CD4-positive, alpha-beta T cell treated with Interleukin-1 beta for 1 hour (primary cell): ENCODE measurements at regions not wholly inside any gene's neighbourhood (a gene's known extent, or its start where the extent isn't known, plus 50 kb on each side); places are given as distances from the start of the nearest gene placed in this dataset.
"Not testable (repeated sequence)": the region's sequence is repeated elsewhere in the genome, so short reads cannot be mapped to it uniquely, and the experiment has no call there.

Experiments used
- DNase-seq, 2 donors: peaks; one replicate each; pipeline ENCODE4 v3.0.0-alpha.2; 2020 to 2022

DNA sequence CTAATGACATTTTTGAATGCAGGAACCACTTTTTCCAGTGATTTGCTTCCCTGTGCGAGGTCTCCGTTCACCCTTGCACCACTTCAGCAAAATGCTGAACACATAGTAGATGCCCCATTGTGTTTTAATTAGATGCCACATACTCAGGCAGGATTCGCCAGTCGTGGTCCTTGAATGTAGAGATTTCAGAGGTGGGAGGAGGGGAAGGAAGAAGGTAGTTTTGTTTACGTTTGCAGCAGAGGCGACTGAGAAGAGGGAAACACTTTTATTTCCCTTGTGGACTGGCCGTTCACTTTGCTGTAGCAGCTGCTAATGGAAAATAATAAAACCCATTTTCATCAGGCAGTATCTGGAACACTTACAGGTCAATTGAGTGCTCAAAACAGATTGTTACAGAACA lies 262.8 kb upstream of the TBL1XR1 start:
- no peak for DNase-seq

DNA sequence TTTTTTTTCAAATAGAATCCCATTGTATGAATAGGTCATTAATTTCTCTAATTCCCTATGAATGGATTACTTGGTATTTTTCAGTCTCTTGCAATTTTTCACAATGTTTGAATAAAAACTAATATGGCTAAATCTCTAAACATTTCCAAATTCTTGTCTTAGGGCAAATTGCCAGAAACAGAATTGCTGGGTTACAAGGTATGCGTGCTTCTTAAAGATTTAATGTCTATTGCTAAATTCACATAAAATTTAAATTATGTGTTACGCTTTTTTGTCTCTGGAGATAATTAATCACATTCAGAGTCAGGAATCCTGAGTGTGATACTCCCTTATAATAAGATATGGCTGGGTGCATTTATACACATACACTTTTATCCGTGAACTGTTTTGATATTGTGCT lies 264.5 kb upstream of the TBL1XR1 start:
- no peak for DNase-seq

DNA sequence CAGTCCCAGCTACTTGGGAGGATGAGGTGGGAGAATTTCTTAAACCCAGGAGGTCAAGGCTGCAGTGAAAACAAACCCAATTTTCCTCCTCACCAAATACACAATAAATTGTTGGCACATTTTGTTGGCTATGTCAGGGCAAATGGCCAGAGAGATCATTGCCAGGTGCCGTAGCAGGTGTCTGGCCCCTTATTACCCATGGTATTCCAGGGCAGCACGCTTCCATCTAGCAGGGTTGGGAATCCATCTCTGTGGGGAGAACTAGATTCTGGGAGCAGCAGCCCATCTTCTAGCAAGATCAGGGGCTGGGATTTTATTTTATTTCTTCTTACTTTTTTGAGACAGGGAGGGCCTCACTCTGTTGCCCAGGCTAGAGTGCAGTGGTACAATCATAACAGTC lies 266.1 kb upstream of the TBL1XR1 start:
- DNase-seq = not testable (repeated sequence)

DNA sequence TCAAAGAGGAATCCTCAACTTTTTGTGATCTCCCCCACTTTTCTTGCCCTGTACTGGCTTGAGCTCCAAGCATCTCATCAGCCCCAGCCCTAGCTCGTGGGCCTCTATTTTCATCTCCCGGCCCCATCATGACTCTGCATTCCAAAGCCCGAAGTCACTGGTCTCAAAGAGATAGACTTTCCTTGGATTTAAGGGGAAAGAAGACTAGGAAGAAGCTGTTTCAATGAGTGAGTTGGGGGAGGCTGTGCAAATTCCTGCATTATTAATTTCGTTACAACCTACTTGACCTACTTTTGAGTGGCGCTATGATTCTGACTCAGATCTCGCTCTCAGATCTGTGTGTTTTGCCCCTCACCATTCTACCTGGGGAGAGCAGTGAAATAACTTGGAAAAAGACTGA lies 266.6 kb upstream of the TBL1XR1 start:
- no peak for DNase-seq

DNA sequence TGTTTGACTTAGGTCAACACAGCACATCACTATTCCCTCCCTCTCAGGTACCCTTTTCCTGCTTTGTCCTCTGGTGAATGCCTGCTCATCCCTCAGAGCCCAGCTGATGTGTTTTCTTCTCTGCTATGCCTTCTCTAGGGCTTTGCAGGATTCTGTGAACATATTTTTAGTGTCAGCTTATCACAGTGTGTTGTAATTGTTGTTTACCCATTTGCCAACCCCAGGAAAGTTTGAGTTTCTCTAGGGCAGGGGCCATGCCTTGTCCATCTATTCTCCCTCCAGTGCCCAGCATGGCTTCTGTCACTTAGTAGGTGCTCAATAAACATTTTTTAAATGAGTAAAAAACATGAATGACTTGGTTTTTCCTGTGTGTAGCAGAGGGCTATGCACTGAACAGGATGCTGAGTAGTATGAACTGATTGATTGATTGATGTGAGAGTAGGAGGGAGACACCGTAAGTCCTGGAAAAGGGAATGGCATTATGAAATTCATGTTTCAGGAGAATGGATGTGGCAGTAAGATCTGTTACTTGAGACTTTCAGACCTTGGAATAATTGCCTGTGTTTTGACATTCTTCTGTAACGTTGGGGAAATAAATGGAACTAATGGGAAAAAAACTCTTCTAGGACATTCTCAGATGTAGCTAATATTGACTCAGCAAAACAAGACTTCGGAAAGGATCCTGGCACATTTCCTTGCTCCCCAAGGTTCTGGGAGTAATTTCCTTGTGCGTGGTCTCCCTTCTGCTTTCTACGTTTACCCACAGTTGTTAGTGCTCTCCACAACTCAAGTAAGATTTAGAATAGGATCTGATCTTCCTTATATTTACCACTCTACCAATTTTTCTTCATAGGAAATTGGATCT lies 267.3 kb upstream of the TBL1XR1 start:
- no peak for DNase-seq

DNA sequence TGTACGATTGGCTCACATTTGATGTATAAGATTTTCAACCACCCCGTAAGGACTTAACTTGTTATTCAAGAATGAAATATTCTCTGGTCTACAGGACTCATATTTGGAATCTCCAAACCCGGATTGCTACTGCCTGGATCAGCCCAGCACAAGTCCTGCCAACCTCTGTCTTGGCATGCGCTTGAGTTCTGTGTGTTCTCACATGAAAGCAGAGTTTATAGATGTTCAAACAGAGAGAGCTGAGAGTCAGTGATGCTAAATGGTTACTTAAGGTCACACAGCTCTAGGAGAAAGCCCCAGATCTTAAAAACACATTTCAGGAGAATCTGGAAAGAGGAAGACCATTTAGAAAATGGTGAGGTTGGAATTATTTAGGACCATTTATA lies 268.0 kb upstream of the TBL1XR1 start:
- DNase-seq = no peak

DNA sequence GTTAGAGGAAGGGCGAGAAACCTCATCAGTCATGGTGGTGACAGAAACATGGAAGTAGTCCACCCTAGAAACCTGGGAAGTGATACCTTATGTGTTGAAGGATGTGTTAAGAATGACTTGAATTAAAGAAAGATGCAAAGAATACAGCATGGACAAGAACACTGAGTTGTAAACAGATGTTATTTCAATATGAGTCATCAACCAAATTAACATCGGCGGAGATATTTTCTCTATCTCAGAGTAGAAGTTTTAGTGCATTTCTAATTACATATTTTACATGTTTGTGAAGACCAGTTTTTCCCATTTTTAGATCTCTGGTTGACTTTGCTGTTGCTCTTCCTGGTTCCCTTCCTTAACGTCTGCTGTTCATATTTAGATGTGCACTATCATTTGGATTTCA lies 268.8 kb upstream of the TBL1XR1 start:
- DNase-seq = no peak

DNA sequence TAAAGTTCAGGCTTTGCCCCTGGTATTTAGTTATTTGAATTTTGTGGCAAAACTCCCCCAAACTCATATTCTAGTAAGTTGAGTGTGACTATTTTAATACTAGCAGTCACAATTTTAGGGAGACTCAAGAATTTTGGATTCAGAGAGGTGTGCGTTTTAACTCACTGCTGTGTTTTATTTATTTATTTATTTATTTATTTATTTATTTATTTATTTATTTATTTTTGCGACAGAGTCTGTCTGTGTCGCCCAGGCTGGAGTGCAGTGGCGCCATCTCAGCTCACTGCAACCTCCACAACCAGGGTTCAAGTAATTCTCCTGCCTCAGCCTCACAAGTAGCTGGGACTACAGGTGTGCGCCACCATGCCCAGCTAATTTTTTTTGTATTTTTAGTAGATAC lies 269.3 kb upstream of the TBL1XR1 start:
- DNase-seq = not testable (repeated sequence)

DNA sequence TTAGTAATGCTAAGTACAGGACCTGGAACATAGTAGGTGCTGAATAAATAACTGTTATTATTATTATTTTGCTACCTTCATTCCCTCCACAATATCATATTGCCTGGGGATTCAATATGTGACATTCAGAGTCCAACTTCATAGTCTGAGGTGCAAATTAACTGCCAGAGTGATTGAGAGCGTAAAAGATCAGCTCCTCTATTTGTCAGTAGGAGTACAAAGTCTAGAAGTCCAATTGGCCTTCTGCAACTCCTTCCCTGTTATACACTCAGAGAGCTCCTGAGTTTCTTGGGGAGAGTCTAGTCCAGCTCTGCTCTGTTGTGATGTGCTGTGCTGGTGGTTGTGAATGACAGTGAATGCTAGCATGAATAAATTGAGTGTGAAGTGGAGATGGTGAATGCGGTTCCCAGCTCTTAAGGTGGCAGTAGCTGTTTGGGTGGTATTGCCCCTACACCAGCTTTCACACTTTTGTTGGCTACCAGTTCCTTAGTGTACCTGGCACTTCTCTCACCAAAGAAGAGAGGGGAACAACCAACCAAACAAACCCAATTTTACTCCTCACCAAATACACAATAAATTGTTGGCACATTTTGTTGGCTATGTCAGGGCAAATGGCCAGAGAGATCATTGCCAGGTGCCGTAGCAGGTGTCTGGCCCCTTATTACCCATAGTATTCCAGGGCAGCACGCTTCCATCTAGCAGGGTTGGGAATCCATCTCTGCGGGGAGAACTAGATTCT lies 270.1 kb upstream of the TBL1XR1 start:
- DNase-seq = no peak

DNA sequence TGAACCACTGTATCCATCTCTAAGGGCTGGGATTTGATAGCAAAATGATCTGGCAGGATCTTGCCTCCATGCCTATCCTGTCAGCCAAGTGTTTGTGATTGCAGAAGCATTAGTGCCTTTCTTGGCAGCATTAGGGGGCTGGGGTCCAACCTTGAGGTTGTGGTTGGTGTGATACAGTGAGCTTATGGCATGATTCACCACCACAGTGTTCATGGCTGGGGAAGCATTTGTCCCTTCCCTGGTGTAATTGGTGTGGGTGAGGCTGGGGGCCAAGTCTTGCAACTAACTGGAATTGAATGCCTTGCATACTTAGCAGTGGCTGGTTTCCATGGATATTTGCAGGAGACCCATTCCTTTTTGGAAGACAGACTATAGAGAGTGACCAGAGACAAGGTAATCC lies 271.0 kb upstream of the TBL1XR1 start:
- no peak for DNase-seq

DNA sequence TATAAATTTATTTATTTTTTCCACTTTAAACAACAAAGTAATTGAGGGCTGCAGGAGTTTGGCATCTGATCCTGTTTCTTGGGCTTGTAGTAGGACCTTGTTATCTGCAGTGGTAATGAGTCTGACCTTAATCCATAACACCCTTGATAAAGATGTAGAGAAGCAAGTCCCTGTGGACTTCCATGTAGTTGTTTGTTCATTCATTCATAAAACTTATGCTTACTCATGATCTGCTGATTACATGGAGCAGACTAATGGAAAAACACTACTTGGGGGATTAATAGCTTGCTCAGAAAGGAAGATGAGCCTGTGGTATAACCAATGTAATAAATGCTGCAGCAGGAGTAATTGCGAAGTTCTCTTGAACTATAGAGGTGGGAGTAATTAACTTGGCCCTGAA lies 271.5 kb upstream of the TBL1XR1 start:
- DNase-seq = no peak

DNA sequence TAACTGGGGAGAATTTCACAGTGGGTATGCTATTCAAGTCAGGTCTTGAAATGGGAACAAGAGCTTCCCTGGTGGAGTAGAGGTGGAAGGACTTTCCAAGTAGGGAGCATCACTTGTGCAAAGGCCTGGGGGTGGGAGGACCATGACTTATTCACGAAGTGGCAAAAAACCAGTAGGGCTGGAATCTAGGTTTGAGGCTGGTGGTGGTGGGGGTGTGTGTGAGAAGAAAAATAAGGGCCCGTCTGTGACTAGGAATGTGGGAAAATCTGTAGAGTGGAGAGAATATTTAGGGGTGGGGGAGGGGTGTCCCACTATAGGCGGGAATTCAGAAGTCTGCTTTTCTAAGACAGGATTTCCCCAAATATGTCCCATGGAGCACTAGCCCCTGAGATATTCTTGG lies 271.9 kb upstream of the TBL1XR1 start:
- DNase-seq = no peak

DNA sequence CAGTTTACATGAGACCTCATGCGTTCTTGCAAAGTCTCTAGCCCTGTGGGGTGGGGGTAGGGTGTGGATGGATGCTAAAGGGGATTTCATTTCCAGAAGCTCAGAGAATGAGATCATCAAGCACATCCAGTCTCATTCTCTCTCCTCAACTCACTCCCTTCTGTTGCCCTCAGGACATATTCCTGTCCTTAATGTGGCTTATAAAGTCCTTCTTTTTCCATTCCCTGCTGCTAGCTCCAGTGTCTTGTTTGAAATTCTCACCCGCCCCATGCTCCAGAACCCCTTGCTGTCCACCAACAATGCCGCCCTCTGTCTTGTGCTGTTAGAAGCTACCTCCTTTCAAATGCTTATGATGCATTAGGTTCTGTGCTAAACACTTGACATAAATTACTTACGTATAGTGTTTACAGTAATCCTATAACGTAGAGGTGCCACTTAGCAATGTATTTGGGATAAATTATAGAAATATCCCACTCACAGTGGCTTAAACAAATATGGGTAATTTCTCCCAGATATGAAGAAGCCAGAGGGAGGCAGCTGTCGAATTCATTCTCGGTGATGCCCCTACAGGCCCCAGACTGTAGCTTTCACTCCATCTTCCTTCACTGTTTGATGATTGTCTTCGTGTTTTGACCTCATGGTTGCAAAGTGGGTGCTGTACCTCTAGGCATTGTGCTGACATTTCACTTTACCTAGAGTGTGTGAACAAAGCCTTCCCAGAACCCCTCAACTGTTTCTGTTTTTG lies 273.1 kb upstream of the TBL1XR1 start:
- DNase-seq = no peak

DNA sequence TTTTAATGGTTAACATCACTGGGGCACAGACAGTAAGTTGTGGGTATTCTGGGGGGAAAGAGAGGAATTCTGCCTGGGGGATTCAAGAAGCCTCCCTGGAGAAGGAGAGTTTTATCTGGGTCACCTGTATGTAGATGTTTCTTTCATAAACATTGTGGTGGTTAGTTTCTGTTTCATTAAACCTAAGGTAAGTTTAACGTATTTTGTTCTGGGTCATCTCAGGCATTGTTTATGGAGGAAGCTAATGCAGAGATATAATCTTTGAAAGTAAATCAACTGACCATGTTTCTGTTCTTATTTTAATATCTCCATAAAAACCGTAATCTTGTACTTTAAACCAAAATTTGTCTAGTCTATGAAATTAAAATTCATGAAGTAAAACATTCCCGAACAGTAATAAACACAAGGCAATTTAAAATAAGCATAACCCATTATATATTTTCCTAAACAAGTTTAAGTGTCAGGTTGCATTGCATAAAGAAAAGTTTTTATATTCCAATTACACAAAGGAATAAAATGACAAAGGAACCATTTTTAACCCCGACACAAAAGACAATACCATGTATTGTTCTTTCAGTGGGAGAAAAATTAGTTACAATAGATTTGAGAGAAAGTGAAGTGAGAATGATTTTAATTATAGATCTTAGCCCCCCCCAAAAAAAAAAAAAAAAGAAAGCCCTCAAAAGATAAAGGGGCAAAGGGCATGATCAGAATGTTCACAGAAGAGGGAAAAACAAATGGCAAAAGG lies 274.6 kb upstream of the TBL1XR1 start:
- no peak for DNase-seq

DNA sequence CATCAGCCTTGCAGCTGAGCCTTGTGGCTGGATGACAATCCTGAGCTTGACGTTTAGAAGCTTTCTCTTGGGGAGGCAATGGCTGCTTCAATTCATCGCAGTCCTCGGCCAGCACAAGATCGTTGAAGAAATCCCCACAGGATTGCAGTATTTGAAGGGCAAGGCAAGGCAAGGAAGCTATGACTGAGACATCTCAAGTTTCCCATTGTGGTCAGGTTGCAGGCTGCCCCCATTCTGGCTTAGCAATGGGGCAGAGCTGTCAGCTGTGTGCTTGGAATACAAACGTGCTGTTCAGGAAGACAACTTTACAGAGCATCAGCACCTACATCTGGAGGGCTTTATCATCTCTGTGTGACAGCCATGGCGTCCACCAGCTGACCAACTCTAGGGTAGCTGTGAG lies 275.9 kb upstream of the TBL1XR1 start:
- DNase-seq = no peak

DNA sequence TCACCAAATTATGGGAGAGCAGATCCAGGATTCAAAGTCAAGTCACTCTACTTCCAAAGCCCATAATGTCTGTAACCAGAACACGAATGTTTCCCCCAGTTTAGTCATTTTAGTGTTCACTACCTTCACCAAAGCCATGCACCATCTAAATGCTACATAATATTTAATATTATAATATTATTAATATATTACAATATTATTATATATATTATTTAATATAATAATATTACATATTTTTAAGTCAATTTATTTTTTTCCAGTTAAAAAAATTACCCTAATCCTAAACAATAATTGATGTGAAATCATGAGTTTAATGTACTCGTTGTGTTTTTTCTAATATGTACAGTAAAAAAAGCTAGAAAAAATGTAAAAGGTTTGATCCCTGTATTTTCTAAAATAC lies 276.6 kb upstream of the TBL1XR1 start:
- DNase-seq = no peak

DNA sequence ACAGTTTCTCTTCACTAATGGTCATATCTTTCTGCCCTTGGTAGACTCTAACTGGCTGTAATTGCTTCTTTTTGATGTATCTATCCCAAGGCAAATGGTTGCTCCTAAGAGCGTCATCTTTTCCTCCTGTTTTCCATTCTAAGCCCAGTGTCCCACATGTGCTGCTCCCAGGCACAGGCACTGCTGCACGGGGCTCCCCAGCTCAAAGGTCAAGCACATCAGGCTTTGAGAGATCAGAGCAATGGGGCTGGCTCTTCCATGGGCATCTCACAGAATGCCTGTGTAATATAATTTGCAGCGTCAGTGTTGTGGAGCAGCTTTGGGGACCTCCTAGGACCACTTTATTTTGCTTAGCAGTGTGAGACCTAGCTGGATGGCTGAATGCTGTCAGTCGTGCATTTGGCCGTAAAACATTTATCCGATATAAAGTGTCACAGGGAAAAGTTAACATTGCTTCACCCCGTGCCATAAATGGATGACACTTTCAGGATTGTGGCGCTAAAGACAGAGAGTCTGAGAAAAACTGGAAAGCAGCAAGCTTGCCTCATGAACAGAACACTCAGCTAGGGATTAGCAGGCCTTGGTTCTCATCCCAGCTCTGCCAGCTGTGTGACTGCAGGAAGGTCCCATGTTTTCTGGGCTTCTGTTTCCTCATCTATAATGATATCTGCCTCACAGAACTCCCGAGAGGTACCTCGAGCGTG lies 277.5 kb upstream of the TBL1XR1 start:
- DNase-seq = no peak

DNA sequence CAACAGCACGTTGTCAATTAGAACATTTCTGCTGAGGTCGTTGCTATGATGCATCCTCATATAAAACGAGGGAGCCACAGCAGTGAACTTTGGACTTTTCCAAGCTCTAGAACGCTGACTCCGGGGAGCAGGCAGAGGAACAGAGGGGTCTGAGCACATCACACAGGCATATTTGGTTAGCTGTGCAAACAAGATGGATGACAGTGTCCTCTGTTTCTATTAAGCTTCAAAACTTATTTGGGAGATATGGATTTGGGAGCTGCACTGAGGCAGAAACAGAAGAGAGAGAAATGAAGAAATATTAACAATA lies 278.0 kb upstream of the TBL1XR1 start:
- DNase-seq = no peak

DNA sequence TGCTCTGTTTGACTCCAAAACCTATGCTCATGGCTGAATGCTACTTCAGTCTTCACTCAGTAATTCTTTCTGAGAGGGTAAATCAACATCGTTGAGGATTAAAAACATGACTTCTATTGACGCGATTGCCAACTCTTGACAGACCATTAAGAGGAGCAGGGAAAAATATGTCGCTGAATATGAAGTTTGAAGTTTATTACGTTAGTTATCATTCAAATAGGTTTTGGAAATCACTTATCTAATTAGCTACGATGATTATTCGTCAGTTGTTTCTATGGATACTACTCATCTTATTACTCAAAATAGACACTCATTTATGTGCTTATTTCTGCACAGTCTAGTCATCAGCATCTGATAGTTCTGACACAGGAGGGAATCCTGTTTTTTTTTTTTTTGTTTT lies 279.2 kb upstream of the TBL1XR1 start:
- DNase-seq = no peak

DNA sequence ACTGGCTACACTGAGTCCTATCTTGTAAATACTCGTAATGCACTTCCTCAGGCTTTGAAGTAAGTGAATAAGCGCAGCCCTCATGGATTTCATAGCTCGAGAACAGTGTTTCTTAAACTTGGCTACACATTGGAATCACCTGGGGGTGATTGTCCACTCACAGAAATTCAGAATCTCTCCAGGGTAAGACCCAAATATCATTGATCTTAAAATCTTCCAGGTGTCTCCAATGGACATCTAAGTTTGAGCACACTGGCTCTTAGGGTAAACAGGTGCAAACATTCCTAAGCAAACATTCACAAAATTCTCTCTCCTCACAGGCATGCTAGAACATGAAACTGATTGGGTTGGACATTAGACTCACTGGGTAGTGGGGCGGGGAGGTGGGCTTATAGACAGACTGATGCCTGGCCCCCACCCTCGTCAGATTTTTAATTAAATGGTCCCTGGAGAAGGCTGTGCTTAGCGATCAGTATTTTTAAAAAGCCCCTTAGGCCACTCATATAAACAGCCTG lies 279.7 kb upstream of the TBL1XR1 start:
- no peak for DNase-seq

DNA sequence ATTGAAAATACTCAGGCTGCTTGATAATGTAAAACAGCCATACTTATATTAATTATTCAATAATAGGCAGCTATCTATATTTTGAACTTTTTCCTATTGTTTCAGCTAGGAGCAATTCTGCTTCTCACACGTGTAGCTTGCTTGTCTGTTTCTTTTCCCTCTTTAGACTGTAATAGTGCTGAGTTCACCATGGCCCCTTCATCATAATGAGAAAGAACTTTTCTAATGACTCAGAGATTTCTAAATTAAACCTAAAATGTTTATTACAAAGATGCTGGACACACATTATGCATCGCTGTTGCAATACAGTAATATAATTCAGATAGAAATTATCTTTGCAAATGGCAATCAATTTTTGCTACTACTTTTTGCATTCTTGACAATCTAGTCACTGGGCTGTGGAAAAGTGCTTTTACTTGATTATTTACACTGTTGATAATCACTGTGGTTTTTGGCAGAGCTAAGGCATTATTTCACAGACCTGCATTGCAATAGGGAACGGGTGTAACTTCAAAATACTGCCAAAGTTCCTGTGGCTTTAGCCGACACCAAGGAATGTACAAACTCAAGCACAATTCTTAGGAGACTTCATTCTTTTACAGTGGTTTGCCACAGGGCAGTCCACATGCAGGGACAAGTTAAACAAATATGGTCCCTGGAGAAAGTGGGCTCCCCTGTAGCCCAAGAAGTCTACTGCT lies 281.0 kb upstream of the TBL1XR1 start:
- DNase-seq = no peak

DNA sequence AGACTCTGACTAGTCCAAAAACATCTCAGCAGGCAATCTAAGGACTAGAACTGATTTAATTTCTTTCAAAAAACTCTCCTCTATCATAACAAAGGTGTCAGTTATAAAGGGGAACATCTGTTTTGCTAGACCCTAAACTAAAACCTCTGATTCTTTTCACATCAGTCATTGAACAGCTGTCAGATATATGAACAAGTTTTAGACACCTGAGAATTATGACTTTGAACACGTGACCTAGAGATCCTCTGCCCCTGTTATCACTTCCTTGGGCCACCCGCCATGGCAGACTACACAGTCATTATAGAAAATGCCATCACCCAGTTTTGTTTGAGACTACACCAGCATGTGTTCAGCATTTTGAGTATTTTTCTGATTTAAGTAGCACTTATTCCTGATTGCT lies 282.3 kb upstream of the TBL1XR1 start:
- DNase-seq = no peak
